ENCODE measurements at regions not wholly inside any gene's neighbourhood (a gene's known extent, or its start where the extent isn't known, plus 50 kb on each side); places are given as distances from the start of the nearest gene placed in this dataset.

DNA sequence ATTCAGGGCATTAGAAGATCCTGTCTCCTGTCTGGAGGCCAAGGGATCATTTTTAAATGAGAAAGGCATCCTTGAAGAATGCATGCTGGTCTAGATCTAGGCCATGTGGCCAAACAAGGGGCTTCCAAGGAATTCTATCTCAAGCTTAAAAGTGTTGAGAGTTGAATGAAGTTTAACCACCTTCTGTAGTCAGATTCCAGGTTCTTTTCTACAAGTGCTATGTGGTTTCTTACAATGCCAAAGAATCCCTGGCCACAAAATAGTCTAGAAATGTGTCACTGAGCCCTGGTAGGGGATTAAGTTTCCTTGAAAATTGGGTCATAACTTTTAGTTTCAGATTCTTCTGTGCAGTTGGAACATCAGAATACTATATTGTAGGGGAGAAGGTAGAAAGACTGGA is 640.7 kb upstream of the ACVR2A start:
- TF ChIP-seq CTCF (tag by site-specific recombination; IDR thresholded peaks at IDR 0.05) (no peak), REPIN1 (tag by site-specific recombination; IDR thresholded peaks at IDR 0.05; ENCODE audit: low read depth) (no peak), MYNN (tag by site-specific recombination; IDR thresholded peaks at IDR 0.05; ENCODE audit: borderline replicate concordance) (no peak), ZNF639 (tag by site-specific recombination; IDR thresholded peaks at IDR 0.05) (no peak)
- TF ChIP-seq, protein P1, sequence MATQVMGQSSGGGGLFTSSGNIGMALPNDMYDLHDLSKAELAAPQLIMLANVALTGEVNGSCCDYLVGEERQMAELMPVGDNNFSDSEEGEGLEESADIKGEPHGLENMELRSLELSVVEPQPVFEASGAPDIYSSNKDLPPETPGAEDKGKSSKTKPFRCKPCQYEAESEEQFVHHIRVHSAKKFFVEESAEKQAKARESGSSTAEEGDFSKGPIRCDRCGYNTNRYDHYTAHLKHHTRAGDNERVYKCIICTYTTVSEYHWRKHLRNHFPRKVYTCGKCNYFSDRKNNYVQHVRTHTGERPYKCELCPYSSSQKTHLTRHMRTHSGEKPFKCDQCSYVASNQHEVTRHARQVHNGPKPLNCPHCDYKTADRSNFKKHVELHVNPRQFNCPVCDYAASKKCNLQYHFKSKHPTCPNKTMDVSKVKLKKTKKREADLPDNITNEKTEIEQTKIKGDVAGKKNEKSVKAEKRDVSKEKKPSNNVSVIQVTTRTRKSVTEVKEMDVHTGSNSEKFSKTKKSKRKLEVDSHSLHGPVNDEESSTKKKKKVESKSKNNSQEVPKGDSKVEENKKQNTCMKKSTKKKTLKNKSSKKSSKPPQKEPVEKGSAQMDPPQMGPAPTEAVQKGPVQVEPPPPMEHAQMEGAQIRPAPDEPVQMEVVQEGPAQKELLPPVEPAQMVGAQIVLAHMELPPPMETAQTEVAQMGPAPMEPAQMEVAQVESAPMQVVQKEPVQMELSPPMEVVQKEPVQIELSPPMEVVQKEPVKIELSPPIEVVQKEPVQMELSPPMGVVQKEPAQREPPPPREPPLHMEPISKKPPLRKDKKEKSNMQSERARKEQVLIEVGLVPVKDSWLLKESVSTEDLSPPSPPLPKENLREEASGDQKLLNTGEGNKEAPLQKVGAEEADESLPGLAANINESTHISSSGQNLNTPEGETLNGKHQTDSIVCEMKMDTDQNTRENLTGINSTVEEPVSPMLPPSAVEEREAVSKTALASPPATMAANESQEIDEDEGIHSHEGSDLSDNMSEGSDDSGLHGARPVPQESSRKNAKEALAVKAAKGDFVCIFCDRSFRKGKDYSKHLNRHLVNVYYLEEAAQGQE (tag by site-specific recombination; IDR thresholded peaks at IDR 0.05) = no peak
- TF ChIP-seq, protein P2, sequence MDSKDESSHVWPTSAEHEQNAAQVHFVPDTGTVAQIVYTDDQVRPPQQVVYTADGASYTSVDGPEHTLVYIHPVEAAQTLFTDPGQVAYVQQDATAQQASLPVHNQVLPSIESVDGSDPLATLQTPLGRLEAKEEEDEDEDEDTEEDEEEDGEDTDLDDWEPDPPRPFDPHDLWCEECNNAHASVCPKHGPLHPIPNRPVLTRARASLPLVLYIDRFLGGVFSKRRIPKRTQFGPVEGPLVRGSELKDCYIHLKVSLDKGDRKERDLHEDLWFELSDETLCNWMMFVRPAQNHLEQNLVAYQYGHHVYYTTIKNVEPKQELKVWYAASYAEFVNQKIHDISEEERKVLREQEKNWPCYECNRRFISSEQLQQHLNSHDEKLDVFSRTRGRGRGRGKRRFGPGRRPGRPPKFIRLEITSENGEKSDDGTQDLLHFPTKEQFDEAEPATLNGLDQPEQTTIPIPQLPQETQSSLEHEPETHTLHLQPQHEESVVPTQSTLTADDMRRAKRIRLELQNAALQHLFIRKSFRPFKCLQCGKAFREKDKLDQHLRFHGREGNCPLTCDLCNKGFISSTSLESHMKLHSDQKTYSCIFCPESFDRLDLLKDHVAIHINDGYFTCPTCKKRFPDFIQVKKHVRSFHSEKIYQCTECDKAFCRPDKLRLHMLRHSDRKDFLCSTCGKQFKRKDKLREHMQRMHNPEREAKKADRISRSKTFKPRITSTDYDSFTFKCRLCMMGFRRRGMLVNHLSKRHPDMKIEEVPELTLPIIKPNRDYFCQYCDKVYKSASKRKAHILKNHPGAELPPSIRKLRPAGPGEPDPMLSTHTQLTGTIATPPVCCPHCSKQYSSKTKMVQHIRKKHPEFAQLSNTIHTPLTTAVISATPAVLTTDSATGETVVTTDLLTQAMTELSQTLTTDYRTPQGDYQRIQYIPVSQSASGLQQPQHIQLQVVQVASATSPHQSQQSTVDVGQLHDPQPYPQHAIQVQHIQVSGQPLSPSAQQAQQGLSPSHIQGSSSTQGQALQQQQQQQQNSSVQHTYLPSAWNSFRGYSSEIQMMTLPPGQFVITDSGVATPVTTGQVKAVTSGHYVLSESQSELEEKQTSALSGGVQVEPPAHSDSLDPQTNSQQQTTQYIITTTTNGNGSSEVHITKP (tag by site-specific recombination; IDR thresholded peaks at IDR 0.05) = no peak

Data from HEK293 (cell line).